Effector memory CD4-positive, alpha-beta T cell (primary cell): ENCODE measurements at regions not wholly inside any gene's neighbourhood (a gene's known extent, or its start where the extent isn't known, plus 50 kb on each side); places are given as distances from the start of the nearest gene placed in this dataset.

Experiments used
- DNase-seq, 3 donors: peaks; one replicate each; pipeline ENCODE4 v3.0.0-alpha.2; 2020
- H3K27ac ChIP-seq: 2 replicates; pipeline ENCODE4 v1.7.0; 2013; ENCODE audit warnings: mild to moderate bottlenecking, low read length, moderate library complexity; ENCODE audit not compliant: insufficient read depth, poor library complexity, severe bottlenecking
- H3K27me3 ChIP-seq: replicated peaks from 2 replicates; pipeline ENCODE4 v1.7.0; 2013; ENCODE audit warnings: mild to moderate bottlenecking, low read length; ENCODE audit not compliant: insufficient read depth, control insufficient read depth, poor library complexity, severe bottlenecking
- H3K36me3 ChIP-seq: 2 replicates; pipeline ENCODE4 v1.7.0; 2013; ENCODE audit warnings: mild to moderate bottlenecking, low read length, moderate library complexity; ENCODE audit not compliant: control insufficient read depth, insufficient read depth
- H3K4me1 ChIP-seq: 2 replicates; pipeline ENCODE4 v1.7.0; 2013; ENCODE audit warnings: low read length, mild to moderate bottlenecking; ENCODE audit not compliant: control insufficient read depth, insufficient read depth, poor library complexity, severe bottlenecking
- H3K4me3 ChIP-seq: 2 replicates; pipeline ENCODE4 v1.7.0; 2013; ENCODE audit warnings: low read length, low read depth, mild to moderate bottlenecking; ENCODE audit not compliant: insufficient read depth, poor library complexity, severe bottlenecking
- H3K9me3 ChIP-seq: 2 replicates; pipeline ENCODE4 v1.7.0; 2013; ENCODE audit warnings: mild to moderate bottlenecking, low read length, moderate library complexity; ENCODE audit not compliant: control insufficient read depth

- Histone ChIP-seq H3K27me3 (no peaks in the 10 kb centered on the region), H3K36me3 (no peaks in the 10 kb centered on the region), H3K27ac (no peak overlapping the region), H3K4me1 (no peaks in the 10 kb centered on the region), H3K9me3 (no peaks in the 10 kb centered on the region), H3K4me3 (no peak overlapping the region)
- DNase-seq = no peak
Observed at GRCh38 chr22:26849575-26849974, 192.2 kb downstream of the MIAT start.

DNA sequence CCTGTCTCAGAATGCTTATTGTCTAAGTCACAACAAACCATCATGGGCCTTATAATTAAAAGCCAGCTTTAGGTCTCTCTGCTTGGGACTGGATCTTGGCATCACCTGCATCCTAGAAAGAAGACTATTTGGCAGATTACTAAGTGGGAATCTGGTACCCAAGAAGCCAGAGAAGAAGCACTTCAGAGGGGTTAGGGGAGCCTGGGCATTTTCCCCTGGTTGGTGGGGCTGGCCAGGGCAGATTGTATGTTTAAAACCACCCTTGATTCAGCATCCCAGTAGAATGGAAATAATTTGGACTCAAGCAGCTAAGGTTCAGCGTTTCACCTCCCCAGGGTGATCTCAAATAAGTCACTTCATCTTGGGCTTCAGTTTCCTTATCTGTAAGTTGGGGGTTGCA, 193.7 kb downstream of the MIAT start:
- Histone ChIP-seq H3K36me3 (no peaks in the 10 kb centered on the region), H3K4me3 (no peak overlapping the region), H3K4me1 (no peaks in the 10 kb centered on the region), H3K27me3 (no peaks in the 10 kb centered on the region), H3K9me3 (no peaks in the 10 kb centered on the region), H3K27ac (no peak overlapping the region)
- DNase-seq = no peak

GRCh38 chr22:26852176-26852575, 194.8 kb downstream of the MIAT start:
- no peaks in the 10 kb centered on the region for H3K4me1 ChIP-seq
- H3K27me3 ChIP-seq = no peaks in the 10 kb centered on the region
- no peaks in the 10 kb centered on the region for H3K36me3 ChIP-seq
- no peak overlapping the region for H3K27ac ChIP-seq
- H3K4me3 ChIP-seq = no peak overlapping the region
- no peaks in the 10 kb centered on the region for H3K9me3 ChIP-seq
- DNase-seq = no peak

GRCh38 chr22:26853071-26853470, 195.7 kb downstream of the MIAT start:
- Histone ChIP-seq H3K27ac (no peak overlapping the region), H3K36me3 (no peaks in the 10 kb centered on the region), H3K4me3 (no peak overlapping the region), H3K9me3 (no peaks in the 10 kb centered on the region), H3K27me3 (no peaks in the 10 kb centered on the region), H3K4me1 (no peaks in the 10 kb centered on the region)
- DNase-seq = no peak

DNA sequence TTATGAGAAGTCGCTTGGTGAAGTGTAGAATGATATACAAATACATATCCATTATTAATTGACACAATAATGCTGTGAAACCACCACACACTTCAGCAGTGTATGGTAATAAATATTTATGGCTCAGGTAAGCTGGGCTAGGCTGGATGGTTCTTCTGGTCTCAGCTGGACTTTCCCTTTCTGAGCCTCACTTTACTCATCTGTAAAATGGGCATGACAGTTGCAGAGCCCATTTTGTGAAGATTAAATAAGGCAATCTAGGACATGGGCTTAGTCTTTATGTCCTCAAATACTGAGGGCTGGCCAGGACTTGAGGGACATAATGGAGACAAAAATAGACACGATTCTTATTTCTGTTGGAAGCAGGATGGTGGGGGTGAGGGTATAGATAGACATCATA, 196.1 kb downstream of the MIAT start:
- no peak for DNase-seq

DNA sequence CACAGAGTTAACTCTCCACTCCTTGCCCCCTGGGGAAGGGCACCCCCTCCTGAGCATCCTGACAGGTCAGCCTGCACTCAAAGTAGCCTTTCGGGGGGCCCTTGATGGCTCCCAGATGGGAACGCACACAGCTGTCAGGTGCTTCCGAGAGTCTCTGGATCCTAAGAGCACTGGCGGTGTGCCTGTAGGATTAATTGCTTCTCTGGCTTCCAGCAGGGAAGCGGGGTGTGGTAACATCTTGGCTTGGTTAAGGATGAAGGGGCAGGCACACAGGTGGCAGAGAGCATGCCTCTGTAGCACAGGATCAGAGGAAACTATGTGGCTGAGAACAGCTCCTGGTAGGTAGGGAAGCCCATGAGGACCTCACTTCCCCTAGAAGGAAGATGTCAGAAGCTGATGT, 199.8 kb downstream of the MIAT start:
- DNase-seq = no peak
- H3K9me3 ChIP-seq = no peaks in the 10 kb centered on the region
- no peak overlapping the region for H3K4me3 ChIP-seq
- no peaks in the 10 kb centered on the region for H3K36me3 ChIP-seq
- no peaks in the 10 kb centered on the region for H3K27me3 ChIP-seq
- no peaks in the 10 kb centered on the region for H3K4me1 ChIP-seq
- no peak overlapping the region for H3K27ac ChIP-seq

More for the DNA sequence above, 196.1 kb downstream of the MIAT start:
- Histone ChIP-seq H3K27me3 (no peaks in the 10 kb centered on the region), H3K27ac (no peak overlapping the region), H3K36me3 (no peaks in the 10 kb centered on the region), H3K9me3 (no peaks in the 10 kb centered on the region), H3K4me1 (no peaks in the 10 kb centered on the region), H3K4me3 (no peak overlapping the region)

- H3K4me3 ChIP-seq = no peak overlapping the region
- H3K27ac ChIP-seq = no peak overlapping the region
- H3K9me3 ChIP-seq = no peaks in the 10 kb centered on the region
- peaks cover 2% of the 10 kb centered on the region for H3K36me3 ChIP-seq
- no peaks in the 10 kb centered on the region for H3K27me3 ChIP-seq
- H3K4me1 ChIP-seq = no peaks in the 10 kb centered on the region
- no peak for DNase-seq
Observed at GRCh38 chr22:26860301-26860700, 202.9 kb downstream of the MIAT start.

GRCh38 chr22:26865021-26865420, 207.6 kb downstream of the MIAT start:
- DNase-seq = no peak
- no peaks in the 10 kb centered on the region for H3K27me3 ChIP-seq
- H3K9me3 ChIP-seq = no peaks in the 10 kb centered on the region
- H3K4me3 ChIP-seq = no peak overlapping the region
- peaks cover 2% of the 10 kb centered on the region for H3K36me3 ChIP-seq
- H3K27ac ChIP-seq = no peak overlapping the region
- H3K4me1 ChIP-seq = no peaks in the 10 kb centered on the region

- DNase-seq = no peak
- Histone ChIP-seq H3K27ac (no peak overlapping the region), H3K27me3 (no peaks in the 10 kb centered on the region), H3K9me3 (no peaks in the 10 kb centered on the region), H3K36me3 (peaks cover 5% of the 10 kb centered on the region), H3K4me3 (no peak overlapping the region), H3K4me1 (no peaks in the 10 kb centered on the region)
Observed at GRCh38 chr22:26883393-26883792, 226.0 kb downstream of the MIAT start.

DNA sequence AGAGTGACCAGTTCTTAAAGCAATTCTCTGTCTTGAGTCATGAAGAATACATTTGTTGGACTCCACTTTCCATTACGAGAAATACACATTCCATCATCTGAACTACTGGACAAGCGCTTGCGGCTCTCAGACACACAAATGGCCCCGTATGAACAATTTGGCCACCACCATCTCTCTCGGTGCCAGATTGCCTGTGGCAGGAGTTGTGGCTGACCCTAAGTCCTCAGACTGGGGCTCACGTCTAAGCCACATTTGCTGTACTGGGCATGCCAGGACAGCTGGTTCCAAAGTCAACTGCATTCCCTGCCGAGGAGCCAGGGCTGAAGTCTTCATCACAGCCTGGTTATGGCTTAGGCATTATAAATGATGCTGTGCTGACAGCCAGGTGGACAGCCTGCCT, 227.5 kb downstream of the MIAT start:
- no peak for DNase-seq
- no peaks in the 10 kb centered on the region for H3K27me3 ChIP-seq
- H3K27ac ChIP-seq = no peak overlapping the region
- H3K4me3 ChIP-seq = no peak overlapping the region
- H3K9me3 ChIP-seq = no peaks in the 10 kb centered on the region
- peaks cover 5% of the 10 kb centered on the region for H3K36me3 ChIP-seq
- no peaks in the 10 kb centered on the region for H3K4me1 ChIP-seq
